ENCODE measurements at regions not wholly inside any gene's neighbourhood (a gene's known extent, or its start where the extent isn't known, plus 50 kb on each side); places are given as distances from the start of the nearest gene placed in this dataset.
A peak's percentile ranks its signal among the peaks of the same experiment; 100 is the strongest.

GRCh38 chr3:115217292-115217677, 70.2 kb upstream of the ZBTB20 start:
- Mint-ChIP-seq H3K9me3 (ENCODE audit: unreplicated experiment) (no peaks in the 10 kb centered on the region), H3K36me3 (ENCODE audit: unreplicated experiment) (no peaks in the 10 kb centered on the region), H3K27me3 (ENCODE audit: unreplicated experiment) (no peaks in the 10 kb centered on the region), H3K4me1 (ENCODE audit: low read depth, unreplicated experiment) (peaks cover 17% of the 10 kb centered on the region), H3K27ac (ENCODE audit: unreplicated experiment) (peak overlapping the region; percentile 99), H3K4me3 (ENCODE audit: unreplicated experiment) (no peak overlapping the region)
- no peak for DNase-seq
- no peak for TF ChIP-seq CTCF (IDR thresholded peaks at IDR 0.05; ENCODE audit: partially characterized antibody, unreplicated experiment)

GRCh38 chr3:115217678-115218451, 70.8 kb upstream of the ZBTB20 start:
- DNase-seq: peak; percentile 39
- peaks cover 17% of the 10 kb centered on the region for H3K4me1 Mint-ChIP-seq (ENCODE audit: low read depth, unreplicated experiment)
- H3K36me3 Mint-ChIP-seq (ENCODE audit: unreplicated experiment): no peaks in the 10 kb centered on the region
- peak; percentile 81 for TF ChIP-seq CTCF (IDR thresholded peaks at IDR 0.05; ENCODE audit: partially characterized antibody, unreplicated experiment)
- H3K9me3 Mint-ChIP-seq (ENCODE audit: unreplicated experiment): no peaks in the 10 kb centered on the region
- no peaks in the 10 kb centered on the region for H3K27me3 Mint-ChIP-seq (ENCODE audit: unreplicated experiment)
- peak overlapping the region; percentile 55 for H3K4me3 Mint-ChIP-seq (ENCODE audit: unreplicated experiment)
- H3K27ac Mint-ChIP-seq (ENCODE audit: unreplicated experiment): peak overlapping the region; percentile 99

GRCh38 chr3:115218859-115219258, 71.8 kb upstream of the ZBTB20 start:
- Mint-ChIP-seq H3K27me3 (ENCODE audit: unreplicated experiment) (no peaks in the 10 kb centered on the region), H3K9me3 (ENCODE audit: unreplicated experiment) (no peaks in the 10 kb centered on the region), H3K4me3 (ENCODE audit: unreplicated experiment) (no peak overlapping the region), H3K4me1 (ENCODE audit: low read depth, unreplicated experiment) (peaks cover 17% of the 10 kb centered on the region), H3K36me3 (ENCODE audit: unreplicated experiment) (no peaks in the 10 kb centered on the region), H3K27ac (ENCODE audit: unreplicated experiment) (peak overlapping the region; percentile 99)
- no peak for DNase-seq
- TF ChIP-seq CTCF (IDR thresholded peaks at IDR 0.05; ENCODE audit: partially characterized antibody, unreplicated experiment): no peak

- Mint-ChIP-seq H3K9me3 (ENCODE audit: unreplicated experiment) (no peaks in the 10 kb centered on the region), H3K27ac (ENCODE audit: unreplicated experiment) (no peak overlapping the region), H3K4me3 (ENCODE audit: unreplicated experiment) (no peak overlapping the region), H3K27me3 (ENCODE audit: unreplicated experiment) (peaks cover 1% of the 10 kb centered on the region), H3K36me3 (ENCODE audit: unreplicated experiment) (no peaks in the 10 kb centered on the region), H3K4me1 (ENCODE audit: low read depth, unreplicated experiment) (peaks cover 3% of the 10 kb centered on the region)
- no peak for DNase-seq
- TF ChIP-seq CTCF (IDR thresholded peaks at IDR 0.05; ENCODE audit: partially characterized antibody, unreplicated experiment): no peak
Observed at GRCh38 chr3:115224687-115225086, 77.6 kb upstream of the ZBTB20 start.

- Mint-ChIP-seq H3K36me3 (ENCODE audit: unreplicated experiment) (no peaks in the 10 kb centered on the region), H3K4me1 (ENCODE audit: low read depth, unreplicated experiment) (peaks cover 3% of the 10 kb centered on the region), H3K27me3 (ENCODE audit: unreplicated experiment) (peaks cover 1% of the 10 kb centered on the region), H3K27ac (ENCODE audit: unreplicated experiment) (no peak overlapping the region), H3K4me3 (ENCODE audit: unreplicated experiment) (no peak overlapping the region), H3K9me3 (ENCODE audit: unreplicated experiment) (no peaks in the 10 kb centered on the region)
- no peak for DNase-seq
- TF ChIP-seq CTCF (IDR thresholded peaks at IDR 0.05; ENCODE audit: partially characterized antibody, unreplicated experiment): no peak
Observed at GRCh38 chr3:115226844-115227445, 79.9 kb upstream of the ZBTB20 start.
